PC-9 (cell line): ENCODE measurements at regions not wholly inside any gene's neighbourhood (a gene's known extent, or its start where the extent isn't known, plus 50 kb on each side); places are given as distances from the start of the nearest gene placed in this dataset.

Experiments
- BruUV-seq: library from RNA; stranded (reverse); fragments of 400-500 nt; replicated peaks from 2 replicates; lab custom pipeline; 2021; lab: Mats Ljungman, UMichigan
- CTCF ChIA-PET: fragments of 300-600 bp; sonication (Branson Sonifier 250); formaldehyde crosslinking; loops from one replicate; lab custom pipeline; 2022; ENCODE audit warnings: antibody characterized with exemption; lab: Charles Lee
- POLR2A ChIA-PET: fragments of 300-600 bp; sonication (Branson Sonifier 250); formaldehyde crosslinking; loops from one replicate; lab custom pipeline; 2022; ENCODE audit warnings: antibody characterized with exemption; ENCODE audit not compliant: unreplicated experiment; lab: Charles Lee
- DNase-seq, 2 experiments: peaks; one replicate each; pipeline versions ENCODE4 v3.0.0 to v3.0.0-alpha.2; 2015 to 2022; ENCODE audit warnings: mixed read lengths in 1 of 2
- H2AFZ ChIP-seq: fragments of 200-600 bp; sonication (generic); 2 replicates; pipeline ENCODE4 v1.8.1; 2017; ENCODE audit warnings: antibody characterized with exemption
- H3F3A ChIP-seq: fragments of 200-600 bp; sonication (generic); 2 replicates; pipeline ENCODE4 v1.8.1; 2017; ENCODE audit warnings: antibody characterized with exemption, mild to moderate bottlenecking, low read depth; ENCODE audit not compliant: insufficient read depth
- H3K27ac ChIP-seq: fragments of 200-600 bp; sonication (generic); 2 replicates; pipeline ENCODE4 v1.6.1; 2016; ENCODE audit warnings: mixed run types
- H3K27me3 ChIP-seq: fragments of 200-600 bp; sonication (generic); 2 replicates; pipeline ENCODE4 v1.6.1; 2016; ENCODE audit warnings: low read depth, mixed run types; ENCODE audit not compliant: insufficient read depth
- H3K36me3 ChIP-seq: fragments of 200-600 bp; sonication (generic); 2 replicates; pipeline ENCODE4 v1.6.1; 2016; ENCODE audit warnings: low read depth, mixed run types
- H3K4me1 ChIP-seq: fragments of 200-600 bp; sonication (generic); replicated peaks from 2 replicates; pipeline ENCODE4 v1.6.1; 2016; ENCODE audit warnings: mixed run types; ENCODE audit not compliant: insufficient read depth
- H3K4me2 ChIP-seq: fragments of 200-600 bp; sonication (generic); 2 replicates; pipeline ENCODE4 v1.6.1; 2017; ENCODE audit warnings: mixed run types
- H3K4me3 ChIP-seq: fragments of 200-600 bp; sonication (generic); 2 replicates; pipeline ENCODE4 v1.6.1; 2016; ENCODE audit warnings: mixed run types
- H3K79me2 ChIP-seq: fragments of 200-600 bp; sonication (generic); 2 replicates; pipeline ENCODE4 v1.6.1; 2017; ENCODE audit warnings: low read depth, mixed run types
- H3K9me2 ChIP-seq: fragments of 200-600 bp; sonication (generic); 2 replicates; pipeline ENCODE4 v1.8.1; 2017; ENCODE audit warnings: mild to moderate bottlenecking; ENCODE audit not compliant: insufficient read depth
- H3K9me3 ChIP-seq: fragments of 200-600 bp; sonication (generic); 2 replicates; pipeline ENCODE4 v1.8.1; 2016; ENCODE audit warnings: low read depth; ENCODE audit not compliant: insufficient read depth
- H4K20me1 ChIP-seq: fragments of 200-600 bp; sonication (generic); 2 replicates; pipeline ENCODE4 v1.8.1; 2017; ENCODE audit not compliant: insufficient read depth
- EZH2 ChIP-seq: fragments of 200-600 bp; sonication (generic); IDR thresholded peaks from 2 replicates; pipeline ENCODE4 v1.8.0; 2017; ENCODE audit warnings: antibody characterized with exemption, low read depth
- intact Hi-C: fragments of 100-400 bp; cut with micrococcal nuclease; formaldehyde crosslinking; loops from one replicate; pipeline ENCODE4 v1.10.0; 2022; ENCODE audit not compliant: unreplicated experiment
- TF ChIP-seq, protein P1 (sequence below): fragments of 200-600 bp; sonication (generic); conservative IDR thresholded peaks from 2 replicates; pipeline ENCODE4 v1.6.1; 2017; ENCODE audit warnings: mixed run types, antibody characterized with exemption, mild to moderate bottlenecking, moderate library complexity

DNA sequence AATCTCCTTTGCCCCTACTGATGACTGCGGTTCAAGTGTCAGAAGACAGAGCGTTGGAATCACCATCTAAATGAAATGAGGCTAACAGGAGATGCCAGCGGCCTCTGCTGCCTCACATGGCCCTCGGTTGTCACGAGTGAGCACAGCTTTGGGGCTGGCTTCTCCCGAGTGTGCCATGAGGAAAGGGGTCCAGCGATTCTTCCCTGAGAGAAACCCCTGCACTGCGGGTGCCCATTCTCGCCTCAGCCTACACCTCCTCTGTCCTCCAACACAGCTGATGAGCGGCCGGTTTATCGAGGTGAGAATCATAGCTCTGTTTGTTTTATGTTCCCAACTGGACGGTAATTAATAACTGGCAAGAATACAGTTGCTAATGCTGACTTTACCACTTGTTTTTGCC is 144.7 kb upstream of the RPS6KA2 start:
- peaks cover 2% of the 10 kb centered on the region; the same call in 1 of the 2 replicates for H4K20me1 ChIP-seq
- intact Hi-C loops = loop anchor here (10.0 kb wide), 1 partner anchor 257 kb away; no protein-coding TSS in a partner anchor
- H3K4me2 ChIP-seq = no peak overlapping the region
- H2AFZ ChIP-seq = no peak overlapping the region
- DNase-seq = no peak
- no peaks in the 10 kb centered on the region for H3K9me3 ChIP-seq
- no peaks in the 10 kb centered on the region for H3K4me1 ChIP-seq
- H3K27ac ChIP-seq = no peak overlapping the region
- BruUV-seq = no TSS peak
- no peaks in the 10 kb centered on the region for H3K79me2 ChIP-seq
- ChIA-PET CTCF (no interaction called here), POLR2A (no interaction called here)
- no peaks in the 10 kb centered on the region for H3F3A ChIP-seq
- no peak overlapping the region for H3K4me3 ChIP-seq
- no peaks in the 10 kb centered on the region for H3K36me3 ChIP-seq
- TF ChIP-seq, protein P1, sequence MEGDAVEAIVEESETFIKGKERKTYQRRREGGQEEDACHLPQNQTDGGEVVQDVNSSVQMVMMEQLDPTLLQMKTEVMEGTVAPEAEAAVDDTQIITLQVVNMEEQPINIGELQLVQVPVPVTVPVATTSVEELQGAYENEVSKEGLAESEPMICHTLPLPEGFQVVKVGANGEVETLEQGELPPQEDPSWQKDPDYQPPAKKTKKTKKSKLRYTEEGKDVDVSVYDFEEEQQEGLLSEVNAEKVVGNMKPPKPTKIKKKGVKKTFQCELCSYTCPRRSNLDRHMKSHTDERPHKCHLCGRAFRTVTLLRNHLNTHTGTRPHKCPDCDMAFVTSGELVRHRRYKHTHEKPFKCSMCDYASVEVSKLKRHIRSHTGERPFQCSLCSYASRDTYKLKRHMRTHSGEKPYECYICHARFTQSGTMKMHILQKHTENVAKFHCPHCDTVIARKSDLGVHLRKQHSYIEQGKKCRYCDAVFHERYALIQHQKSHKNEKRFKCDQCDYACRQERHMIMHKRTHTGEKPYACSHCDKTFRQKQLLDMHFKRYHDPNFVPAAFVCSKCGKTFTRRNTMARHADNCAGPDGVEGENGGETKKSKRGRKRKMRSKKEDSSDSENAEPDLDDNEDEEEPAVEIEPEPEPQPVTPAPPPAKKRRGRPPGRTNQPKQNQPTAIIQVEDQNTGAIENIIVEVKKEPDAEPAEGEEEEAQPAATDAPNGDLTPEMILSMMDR = no peak
- TF ChIP-seq EZH2 = no peak
- H3K27me3 ChIP-seq = peaks cover 3% of the 10 kb centered on the region; the same call in 1 of the 2 replicates
- H3K9me2 ChIP-seq = no peaks in the 10 kb centered on the region

DNA sequence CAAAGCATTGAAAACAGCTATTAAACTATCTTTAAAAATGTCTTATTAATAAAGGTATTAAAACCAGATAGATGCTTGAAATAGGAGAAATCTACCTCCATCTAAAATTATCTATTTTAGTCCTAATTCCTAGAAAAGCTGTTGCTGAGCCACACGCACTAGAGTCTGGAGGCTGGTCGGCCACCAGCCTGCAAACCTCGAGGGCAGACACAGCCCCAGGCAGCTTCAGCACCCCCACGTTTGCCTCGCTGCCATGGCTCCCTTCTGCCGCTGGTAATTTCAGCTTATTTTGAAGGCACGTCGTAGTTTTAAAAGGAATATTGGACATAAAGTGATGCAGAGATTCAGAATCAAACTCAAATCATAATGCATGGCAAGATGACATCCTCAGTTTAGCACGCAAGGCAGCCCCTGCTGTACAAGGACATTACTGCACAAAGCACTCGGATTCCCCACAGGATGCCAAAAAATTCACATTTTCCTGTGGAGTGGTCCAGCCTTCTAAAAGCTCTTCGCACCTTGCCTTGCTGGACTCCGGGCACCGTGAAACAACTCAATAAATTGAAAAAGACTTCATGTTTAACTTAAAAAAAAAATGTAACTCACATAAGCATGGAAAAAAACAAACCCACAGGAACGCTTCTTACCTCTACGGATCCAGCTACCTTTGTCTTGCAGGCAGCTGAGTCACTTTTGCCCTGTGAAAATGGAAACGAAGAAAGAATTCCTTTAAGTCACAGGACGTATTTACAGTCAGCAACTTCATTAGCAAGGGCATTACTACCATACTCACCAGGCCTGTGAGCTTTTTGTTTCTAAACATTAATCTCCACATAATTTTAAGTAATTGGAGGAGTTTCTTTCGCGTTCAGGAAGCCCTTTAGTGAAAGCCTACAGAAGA is 143.4 kb upstream of the RPS6KA2 start:
- Histone ChIP-seq H4K20me1 (peaks cover 2% of the 10 kb centered on the region; the same call in 1 of the 2 replicates), H3F3A (no peaks in the 10 kb centered on the region), H3K9me3 (no peaks in the 10 kb centered on the region), H3K79me2 (no peaks in the 10 kb centered on the region), H3K4me1 (no peaks in the 10 kb centered on the region), H2AFZ (no peak overlapping the region), H3K27me3 (no peaks in the 10 kb centered on the region), H3K27ac (no peak overlapping the region), H3K9me2 (no peaks in the 10 kb centered on the region), H3K4me3 (no peak overlapping the region), H3K4me2 (no peak overlapping the region), H3K36me3 (no peaks in the 10 kb centered on the region)
- intact Hi-C loops = loop anchor here (10.0 kb wide), 1 partner anchor 256 kb away; no protein-coding TSS in a partner anchor
- TF ChIP-seq, protein P1 = peak; percentile 35
- TF ChIP-seq EZH2 = no peak
- DNase-seq = no peak
- BruUV-seq = no TSS peak
- POLR2A ChIA-PET = no interaction called here
- CTCF ChIA-PET = interaction anchor here (0.6 kb wide), 1 partner anchor 1397 kb away, joined by 3 read pairs; no protein-coding TSS in a partner anchor

DNA sequence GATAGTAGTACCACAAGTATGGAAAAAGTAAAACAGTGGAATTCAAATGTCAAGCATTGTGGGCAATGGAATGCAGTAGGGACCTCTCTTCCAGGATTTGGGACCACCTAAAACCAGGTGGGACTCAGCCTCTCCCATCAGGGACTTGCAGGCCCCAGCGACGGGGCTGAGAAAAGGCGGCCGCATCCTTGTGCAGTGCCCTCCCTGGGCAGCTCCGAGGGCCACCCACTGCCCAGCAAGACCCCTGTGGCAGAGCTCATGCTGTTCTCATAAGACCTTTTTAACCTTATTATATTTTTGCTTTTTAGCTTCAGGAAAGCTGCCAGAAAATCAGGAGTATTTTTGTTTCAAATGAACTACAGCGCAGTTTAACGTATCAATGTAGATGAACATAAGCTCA is 142.6 kb upstream of the RPS6KA2 start:
- no TSS peak for BruUV-seq
- no peak overlapping the region for H3K4me2 ChIP-seq
- no peak overlapping the region for H3K4me3 ChIP-seq
- no peaks in the 10 kb centered on the region for H3K4me1 ChIP-seq
- POLR2A ChIA-PET = no interaction called here
- no peaks in the 10 kb centered on the region for H3K27me3 ChIP-seq
- DNase-seq = no peak
- CTCF ChIA-PET = no interaction called here
- H3K27ac ChIP-seq = no peak overlapping the region
- H3K79me2 ChIP-seq = no peaks in the 10 kb centered on the region
- no peaks in the 10 kb centered on the region for H3K9me3 ChIP-seq
- intact Hi-C loops = loop anchor here (10.0 kb wide), 1 partner anchor 255 kb away; no protein-coding TSS in a partner anchor
- no peaks in the 10 kb centered on the region for H3K36me3 ChIP-seq
- H3F3A ChIP-seq = no peaks in the 10 kb centered on the region
- no peaks in the 10 kb centered on the region for H3K9me2 ChIP-seq
- H2AFZ ChIP-seq = no peak overlapping the region
- H4K20me1 ChIP-seq = peaks cover 2% of the 10 kb centered on the region; the same call in 1 of the 2 replicates
- no peak for TF ChIP-seq EZH2
